HuH-7 (cell line): ENCODE measurements at regions not wholly inside any gene's neighbourhood (a gene's known extent, or its start where the extent isn't known, plus 50 kb on each side); places are given as distances from the start of the nearest gene placed in this dataset.

Experiments used
- DNase-seq: peaks from one replicate; pipeline ENCODE4 v3.0.0; 2011; ENCODE audit warnings: low spot score

GRCh38 chr2:8539743-8540551 is 141.9 kb upstream of the ID2 start:
- DNase-seq = no peak

GRCh38 chr2:8540552-8541055 is 141.3 kb upstream of the ID2 start:
- DNase-seq = no peak

GRCh38 chr2:8541223-8541622 is 140.6 kb upstream of the ID2 start:
- no peak for DNase-seq

GRCh38 chr2:8541636-8542035 is 140.2 kb upstream of the ID2 start:
- no peak for DNase-seq

GRCh38 chr2:8542381-8543059 is 139.3 kb upstream of the ID2 start:
- no peak for DNase-seq

- DNase-seq = no peak
These were observed 138.8 kb upstream of the ID2 start for GRCh38 chr2:8543060-8543382.

- DNase-seq = no peak
These were observed 138.3 kb upstream of the ID2 start for GRCh38 chr2:8543383-8544170.

GRCh38 chr2:8544171-8544785 is 137.6 kb upstream of the ID2 start:
- no peak for DNase-seq

- no peak for DNase-seq
These were observed 136.8 kb upstream of the ID2 start for GRCh38 chr2:8544786-8545694.

GRCh38 chr2:8545695-8546611 is 135.9 kb upstream of the ID2 start:
- DNase-seq = no peak

- no peak for DNase-seq
These were observed 135.1 kb upstream of the ID2 start for GRCh38 chr2:8546612-8547283.

GRCh38 chr2:8547284-8548064 is 134.4 kb upstream of the ID2 start:
- DNase-seq = no peak

- no peak for DNase-seq
These were observed 133.7 kb upstream of the ID2 start for GRCh38 chr2:8548065-8548618.

GRCh38 chr2:8548619-8549150 is 133.2 kb upstream of the ID2 start:
- DNase-seq = no peak

- DNase-seq = no peak
These were observed 132.5 kb upstream of the ID2 start for GRCh38 chr2:8549273-8549922.

- no peak for DNase-seq
These were observed 131.9 kb upstream of the ID2 start for GRCh38 chr2:8549942-8550341.

GRCh38 chr2:8550481-8550880 is 131.4 kb upstream of the ID2 start:
- DNase-seq = no peak
